Right atrium auricular region (tissue), 2 donors: ENCODE measurements at regions not wholly inside any gene's neighbourhood (a gene's known extent, or its start where the extent isn't known, plus 50 kb on each side); places are given as distances from the start of the nearest gene placed in this dataset.
"Not testable (repeated sequence)": the region's sequence is repeated elsewhere in the genome, so short reads cannot be mapped to it uniquely, and the experiment has no call there.

Experiments used
- DNase-seq: peaks from one replicate; pipeline ENCODE4 v3.0.0-alpha.2; 2019; ENCODE audit warnings: low spot score
- H3K27ac ChIP-seq, 2 donors: fragments of 200-600 bp; sonication (generic); 1 replicate in 1 of 2; 2 replicates in 1 of 2; pipeline ENCODE4 v1.5.1; 2016 to 2019
- H3K27me3 ChIP-seq, 2 donors: fragments of 200-600 bp; sonication (generic); one replicate each; pipeline versions ENCODE4 v1.5.1 to v1.6.0; 2017 to 2019
- H3K36me3 ChIP-seq: fragments of 200-600 bp; sonication (generic); one replicate; pipeline ENCODE4 v1.5.1; 2016
- H3K4me1 ChIP-seq, 2 donors: fragments of 200-600 bp; sonication (generic); one replicate each; pipeline versions ENCODE4 v1.5.1 to v1.6.0; 2017 to 2019
- H3K4me3 ChIP-seq, 2 donors: fragments of 200-600 bp; sonication (generic); 1 replicate in 1 of 2; 2 replicates in 1 of 2; pipeline ENCODE4 v1.5.1; 2017 to 2019; ENCODE audit warnings: mild to moderate bottlenecking in 1 of 2, moderate library complexity in 1 of 2
- H3K9me3 ChIP-seq, 2 donors: fragments of 200-600 bp; sonication (generic); one replicate each; pipeline ENCODE4 v1.5.1; 2019
- CTCF ChIP-seq, 2 donors: fragments of 200-600 bp; sonication (generic); IDR thresholded peaks; one replicate each; pipeline ENCODE4 v1.5.1; 2019; ENCODE audit warnings: antibody characterized with exemption in 2 of 2

- no peak for TF ChIP-seq CTCF (IDR thresholded peaks at IDR 0.05)
- DNase-seq, result no peak
- no peak overlapping the region for H3K4me3 ChIP-seq
These were observed 1810.0 kb upstream of the PCDH10 start for GRCh38 chr4:131339137-131339536.

GRCh38 chr4:131344761-131345160 is 1804.3 kb upstream of the PCDH10 start:
- H3K4me3 ChIP-seq, result no peak overlapping the region
- H3K36me3 ChIP-seq, result no peaks in the 10 kb centered on the region
- DNase-seq, result no peak
- no peaks in the 10 kb centered on the region for H3K4me1 ChIP-seq
- H3K27ac ChIP-seq, result no peak overlapping the region
- no peaks in the 10 kb centered on the region for H3K9me3 ChIP-seq
- TF ChIP-seq CTCF (IDR thresholded peaks at IDR 0.05), result no peak
- no peaks in the 10 kb centered on the region for H3K27me3 ChIP-seq

More at GRCh38 chr4:131339137-131339536, 1810.0 kb upstream of the PCDH10 start:
- Histone ChIP-seq H3K9me3 (no peaks in the 10 kb centered on the region), H3K36me3 (no peaks in the 10 kb centered on the region), H3K27me3 (no peaks in the 10 kb centered on the region), H3K4me1 (no peaks in the 10 kb centered on the region), H3K27ac (no peak overlapping the region)

GRCh38 chr4:131347816-131348215 is 1801.3 kb upstream of the PCDH10 start:
- no peak for TF ChIP-seq CTCF (IDR thresholded peaks at IDR 0.05)
- Histone ChIP-seq H3K27ac (no peak overlapping the region), H3K4me1 (no peaks in the 10 kb centered on the region), H3K9me3 (no peaks in the 10 kb centered on the region), H3K4me3 (no peak overlapping the region), H3K36me3 (no peaks in the 10 kb centered on the region), H3K27me3 (no peaks in the 10 kb centered on the region)
- DNase-seq, result no peak

- H3K4me3 ChIP-seq, result no peak overlapping the region
- no peaks in the 10 kb centered on the region for H3K4me1 ChIP-seq
- DNase-seq, result no peak
- H3K27ac ChIP-seq, result no peak overlapping the region
- TF ChIP-seq CTCF (IDR thresholded peaks at IDR 0.05), result no peak
- H3K27me3 ChIP-seq, result no peaks in the 10 kb centered on the region
- no peaks in the 10 kb centered on the region for H3K9me3 ChIP-seq
- no peaks in the 10 kb centered on the region for H3K36me3 ChIP-seq
These were observed 1800.8 kb upstream of the PCDH10 start for GRCh38 chr4:131348263-131348662.

GRCh38 chr4:131352371-131352770 is 1796.7 kb upstream of the PCDH10 start:
- H3K27me3 ChIP-seq, H3K27ac ChIP-seq, H3K4me3 ChIP-seq, H3K36me3 ChIP-seq, DNase-seq, H3K4me1 ChIP-seq, H3K9me3 ChIP-seq: not testable (repeated sequence)

GRCh38 chr4:131366714-131367113 is 1782.4 kb upstream of the PCDH10 start:
- Histone ChIP-seq H3K36me3 (no peaks in the 10 kb centered on the region), H3K27me3 (no peaks in the 10 kb centered on the region), H3K4me1 (no peaks in the 10 kb centered on the region), H3K9me3 (no peaks in the 10 kb centered on the region), H3K27ac (no peak overlapping the region), H3K4me3 (no peak overlapping the region)
- no peak for DNase-seq
- TF ChIP-seq CTCF (IDR thresholded peaks at IDR 0.05), result no peak
